HEK293 (cell line): ENCODE measurements at regions not wholly inside any gene's neighbourhood (a gene's known extent, or its start where the extent isn't known, plus 50 kb on each side); places are given as distances from the start of the nearest gene placed in this dataset.
"Not testable (repeated sequence)": the region's sequence is repeated elsewhere in the genome, so short reads cannot be mapped to it uniquely, and the experiment has no call there.

Source experiments
- MYNN ChIP-seq: fragments of 450-650 bp; formaldehyde crosslinking; IDR thresholded peaks from 2 replicates; pipeline ENCODE4 v1.5.1; 2016; ENCODE audit warnings: missing biosample characterization, missing genetic modification characterization, borderline replicate concordance
- ZNF561 ChIP-seq: fragments of 450-650 bp; IDR thresholded peaks from 2 replicates; pipeline ENCODE4 v1.5.1; 2018; ENCODE audit warnings: missing biosample characterization, missing genetic modification characterization, borderline replicate concordance
- TF ChIP-seq, protein P1 (sequence below): fragments of 450-650 bp; formaldehyde crosslinking; IDR thresholded peaks from 2 replicates; pipeline ENCODE4 v1.5.1; 2016; ENCODE audit warnings: missing biosample characterization, missing genetic modification characterization
- TF ChIP-seq, protein P2 (sequence below): fragments of 450-650 bp; formaldehyde crosslinking; IDR thresholded peaks from 2 replicates; pipeline ENCODE4 v1.5.1; 2016; ENCODE audit warnings: missing biosample characterization, missing genetic modification characterization

DNA sequence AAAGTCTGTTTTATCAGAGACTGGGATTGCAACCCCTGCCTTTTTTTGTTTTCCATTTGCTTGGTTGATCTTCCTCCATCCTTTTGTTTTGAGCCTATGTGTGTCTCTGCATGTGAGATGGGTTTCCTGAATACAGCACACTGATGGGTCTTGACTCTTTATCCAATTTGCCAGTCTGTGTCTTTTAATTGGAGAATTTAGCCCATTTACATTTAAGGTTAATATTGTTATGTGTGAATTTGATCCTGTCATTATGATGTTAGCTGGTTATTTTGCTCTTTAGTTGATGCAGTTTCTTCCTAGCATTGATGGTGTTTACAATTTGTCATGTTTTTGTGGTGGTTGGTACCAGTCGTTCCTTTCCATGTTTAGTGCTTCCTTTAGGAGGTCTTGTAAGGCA, 64.1 kb downstream of the GPR88 start:
- TF ChIP-seq, protein P1, sequence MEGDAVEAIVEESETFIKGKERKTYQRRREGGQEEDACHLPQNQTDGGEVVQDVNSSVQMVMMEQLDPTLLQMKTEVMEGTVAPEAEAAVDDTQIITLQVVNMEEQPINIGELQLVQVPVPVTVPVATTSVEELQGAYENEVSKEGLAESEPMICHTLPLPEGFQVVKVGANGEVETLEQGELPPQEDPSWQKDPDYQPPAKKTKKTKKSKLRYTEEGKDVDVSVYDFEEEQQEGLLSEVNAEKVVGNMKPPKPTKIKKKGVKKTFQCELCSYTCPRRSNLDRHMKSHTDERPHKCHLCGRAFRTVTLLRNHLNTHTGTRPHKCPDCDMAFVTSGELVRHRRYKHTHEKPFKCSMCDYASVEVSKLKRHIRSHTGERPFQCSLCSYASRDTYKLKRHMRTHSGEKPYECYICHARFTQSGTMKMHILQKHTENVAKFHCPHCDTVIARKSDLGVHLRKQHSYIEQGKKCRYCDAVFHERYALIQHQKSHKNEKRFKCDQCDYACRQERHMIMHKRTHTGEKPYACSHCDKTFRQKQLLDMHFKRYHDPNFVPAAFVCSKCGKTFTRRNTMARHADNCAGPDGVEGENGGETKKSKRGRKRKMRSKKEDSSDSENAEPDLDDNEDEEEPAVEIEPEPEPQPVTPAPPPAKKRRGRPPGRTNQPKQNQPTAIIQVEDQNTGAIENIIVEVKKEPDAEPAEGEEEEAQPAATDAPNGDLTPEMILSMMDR (tag by site-specific recombination), result not testable (repeated sequence)
- TF ChIP-seq, protein P2, sequence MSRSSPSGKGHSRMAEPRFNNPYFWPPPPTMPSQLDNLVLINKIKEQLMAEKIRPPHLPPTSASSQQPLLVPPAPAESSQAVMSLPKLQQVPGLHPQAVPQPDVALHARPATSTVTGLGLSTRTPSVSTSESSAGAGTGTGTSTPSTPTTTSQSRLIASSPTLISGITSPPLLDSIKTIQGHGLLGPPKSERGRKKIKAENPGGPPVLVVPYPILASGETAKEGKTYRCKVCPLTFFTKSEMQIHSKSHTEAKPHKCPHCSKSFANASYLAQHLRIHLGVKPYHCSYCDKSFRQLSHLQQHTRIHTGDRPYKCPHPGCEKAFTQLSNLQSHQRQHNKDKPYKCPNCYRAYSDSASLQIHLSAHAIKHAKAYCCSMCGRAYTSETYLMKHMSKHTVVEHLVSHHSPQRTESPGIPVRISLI (tag by site-specific recombination), result not testable (repeated sequence)
- TF ChIP-seq MYNN, ZNF561 (tag by site-specific recombination): not testable (repeated sequence)
